GM12865 (cell line): ENCODE measurements at regions not wholly inside any gene's neighbourhood (a gene's known extent, or its start where the extent isn't known, plus 50 kb on each side); places are given as distances from the start of the nearest gene placed in this dataset.

Experiments used
- DNase-seq: peaks from one replicate; pipeline ENCODE4 v3.0.0; 2010; ENCODE audit warnings: low read depth
- H3K4me3 ChIP-seq: 2 replicates; pipeline ENCODE4 v1.5.1; 2011; ENCODE audit warnings: mild to moderate bottlenecking, low read depth, low read length, control low read depth
- CTCF ChIP-seq: IDR thresholded peaks from 2 replicates; pipeline ENCODE4 v1.5.1; 2011; ENCODE audit warnings: low read length, control low read depth, low read depth, inconsistent platforms; ENCODE audit not compliant: insufficient read depth; ENCODE audit errors: missing control alignments

GRCh38 chr12:115638733-115639647, 638.5 kb downstream of the MED13L start:
- DNase-seq: no peak
- TF ChIP-seq CTCF: no peak
- H3K4me3 ChIP-seq: no peak overlapping the region

- TF ChIP-seq CTCF: no peak
- DNase-seq: no peak
- H3K4me3 ChIP-seq: no peak overlapping the region
These were observed 640.9 kb downstream of the MED13L start for GRCh38 chr12:115636546-115636945.

- H3K4me3 ChIP-seq: no peak overlapping the region
- TF ChIP-seq CTCF: no peak
- peak; percentile 24 for DNase-seq
These were observed 645.2 kb downstream of the MED13L start for GRCh38 chr12:115632308-115632707.

GRCh38 chr12:115630136-115630535, 647.4 kb downstream of the MED13L start:
- no peak for TF ChIP-seq CTCF
- no peak overlapping the region for H3K4me3 ChIP-seq
- no peak for DNase-seq

- H3K4me3 ChIP-seq: no peak overlapping the region
- no peak for DNase-seq
- TF ChIP-seq CTCF: no peak
These were observed 651.3 kb downstream of the MED13L start for GRCh38 chr12:115626210-115626609.

GRCh38 chr12:115623764-115624334, 653.6 kb downstream of the MED13L start:
- TF ChIP-seq CTCF: no peak
- H3K4me3 ChIP-seq: no peak overlapping the region
- no peak for DNase-seq
